Suppressor macrophage treated with lipopolysaccharide for 4 hours (primary cell): ENCODE measurements at regions not wholly inside any gene's neighbourhood (a gene's known extent, or its start where the extent isn't known, plus 50 kb on each side); places are given as distances from the start of the nearest gene placed in this dataset.
"Not testable (repeated sequence)": the region's sequence is repeated elsewhere in the genome, so short reads cannot be mapped to it uniquely, and the experiment has no call there.

Experiments used
- DNase-seq: peaks from one replicate; pipeline ENCODE4 v3.0.0-alpha.2; 2020

GRCh38 chr6:167676000-167676665 is 150.6 kb upstream of the AFDN start:
- DNase-seq: no peak

GRCh38 chr6:167676666-167677421 is 149.9 kb upstream of the AFDN start:
- no peak for DNase-seq

GRCh38 chr6:167677422-167677789 is 149.3 kb upstream of the AFDN start:
- DNase-seq: no peak

GRCh38 chr6:167678102-167679101 is 148.3 kb upstream of the AFDN start:
- no peak for DNase-seq

GRCh38 chr6:167679122-167679736 is 147.5 kb upstream of the AFDN start:
- DNase-seq: no peak

- no peak for DNase-seq
These were observed 146.7 kb upstream of the AFDN start for GRCh38 chr6:167679790-167680604.

GRCh38 chr6:167680605-167681149 is 146.0 kb upstream of the AFDN start:
- DNase-seq: no peak

- DNase-seq: no peak
These were observed 144.6 kb upstream of the AFDN start for GRCh38 chr6:167682125-167682524.

GRCh38 chr6:167682546-167683027 is 144.1 kb upstream of the AFDN start:
- DNase-seq: no peak

GRCh38 chr6:167683028-167683862 is 143.5 kb upstream of the AFDN start:
- DNase-seq: no peak

GRCh38 chr6:167684276-167685104 is 142.2 kb upstream of the AFDN start:
- DNase-seq: no peak

GRCh38 chr6:167685654-167686053 is 141.1 kb upstream of the AFDN start:
- DNase-seq: no peak

- DNase-seq: no peak
These were observed 140.4 kb upstream of the AFDN start for GRCh38 chr6:167686204-167686893.

- no peak for DNase-seq
These were observed 139.5 kb upstream of the AFDN start for GRCh38 chr6:167687116-167687725.

- DNase-seq: no peak
These were observed 138.6 kb upstream of the AFDN start for GRCh38 chr6:167688123-167688522.

- DNase-seq: no peak
These were observed 137.4 kb upstream of the AFDN start for GRCh38 chr6:167689278-167689677.

- DNase-seq: no peak
These were observed 137.0 kb upstream of the AFDN start for GRCh38 chr6:167689751-167690150.

GRCh38 chr6:167690167-167690922 is 136.4 kb upstream of the AFDN start:
- not testable (repeated sequence) for DNase-seq
